Sigmoid colon (tissue), 6 donors: ENCODE measurements at regions not wholly inside any gene's neighbourhood (a gene's known extent, or its start where the extent isn't known, plus 50 kb on each side); places are given as distances from the start of the nearest gene placed in this dataset.

Source experiments
- DNase-seq: peaks from one replicate; pipeline ENCODE4 v3.0.0-alpha.2; 2019
- H3K27ac ChIP-seq, 4 donors: fragments of 200-600 bp; sonication (generic); one replicate each; pipeline ENCODE4 v1.5.1; 2016 to 2019; ENCODE audit warnings: mild to moderate bottlenecking in 1 of 4
- H3K27me3 ChIP-seq, 3 donors: fragments of 200-600 bp; sonication (generic); one replicate each; pipeline ENCODE4 v1.5.1; 2019; ENCODE audit warnings: mild to moderate bottlenecking in 1 of 3
- H3K36me3 ChIP-seq, 4 donors: fragments of 200-600 bp; sonication (generic); one replicate each; pipeline ENCODE4 v1.5.1; 2016 to 2019
- H3K4me1 ChIP-seq, 4 donors: fragments of 200-600 bp; sonication (generic); one replicate each; pipeline ENCODE4 v1.5.1; 2017 to 2019
- H3K4me3 ChIP-seq, 4 donors: fragments of 200-600 bp; sonication (generic); one replicate each; pipeline ENCODE4 v1.5.1; 2017 to 2019; ENCODE audit warnings: mild to moderate bottlenecking in 2 of 4, moderate library complexity in 1 of 4
- H3K9me3 ChIP-seq, 4 donors: fragments of 200-600 bp in 3 of 4; sonication (generic) in 3 of 4; one replicate each; pipeline versions ENCODE4 v1.5.1 to v1.6.1; 2013 to 2019
- EP300 ChIP-seq, 4 donors: sonication (generic); formaldehyde crosslinking; IDR thresholded peaks; one replicate each; pipeline ENCODE4 v1.6.1; 2017; ENCODE audit warnings: antibody characterized with exemption in 4 of 4
- POLR2A ChIP-seq, 2 donors: fragments of 450-650 bp; IDR thresholded peaks; one replicate each; pipeline ENCODE4 v1.6.1; 2016; ENCODE audit warnings: antibody characterized with exemption in 2 of 2, mild to moderate bottlenecking in 2 of 2, moderate library complexity in 2 of 2
- POLR2AphosphoS5 ChIP-seq, 4 donors: sonication (generic); formaldehyde crosslinking; IDR thresholded peaks; one replicate each; pipeline ENCODE4 v1.6.1; 2017; ENCODE audit warnings: antibody characterized with exemption in 4 of 4
- WGBS, 2 donors: extraction: QIAGEN DNeasy Blood & Tissue Kit; methylation state at CpG; one replicate each; pipeline ENCODE4 v1.1.7; 2013; 5-methylcytosine and 5-hydroxymethylcytosine counted together
- intact Hi-C: fragments of 100-400 bp; cut with DNase I; formaldehyde crosslinking; loops from one replicate; pipeline ENCODE4 v1.15.1; 2023
- TF ChIP-seq, protein P1 (sequence below), 4 experiments: fragments of 450-650 bp in 3 of 4; fragments of 200-600 bp in 1 of 4; IDR thresholded peaks; one replicate each; pipeline ENCODE4 v1.5.1; 2016 to 2019; ENCODE audit warnings: antibody characterized with exemption in 4 of 4, mild to moderate bottlenecking in 3 of 4, moderate library complexity in 2 of 4
- donor health status: healthy with polysubstance abuse.
- donor health status: healthy.

DNA sequence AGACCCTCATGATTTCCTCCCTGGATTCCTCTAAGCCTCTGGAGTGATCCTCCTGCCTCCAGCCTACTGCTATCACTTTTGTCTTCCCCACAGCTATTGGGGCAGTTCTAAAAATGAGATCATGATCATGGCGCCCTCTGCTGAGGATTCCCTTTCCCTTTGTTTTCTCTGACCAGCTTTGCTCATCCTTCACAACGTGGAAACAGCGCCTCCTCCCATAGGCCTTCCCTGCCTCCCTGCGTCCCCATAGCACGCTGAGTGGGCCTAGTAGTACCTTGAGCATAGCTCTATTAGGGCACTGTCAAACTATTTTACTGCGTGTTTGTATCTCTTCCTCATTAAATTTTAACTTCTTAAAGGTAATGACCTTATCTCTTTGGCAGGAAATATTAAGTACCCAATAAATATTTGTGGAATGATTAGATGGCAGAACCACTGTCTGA lies 207.0 kb upstream of the FANCL start:
- Histone ChIP-seq H3K9me3 (no peaks in the 10 kb centered on the region), H3K4me3 (no peak overlapping the region), H3K27ac (no peak overlapping the region), H3K4me1 (no peaks in the 10 kb centered on the region), H3K36me3 (no peaks in the 10 kb centered on the region), H3K27me3 (no peaks in the 10 kb centered on the region)
- DNase-seq, result no peak
- WGBS, 2 donors, result 12 to 27% methylated on average over 6 of the region's 6 CpGs
- TF ChIP-seq POLR2AphosphoS5 (IDR thresholded peaks at IDR 0.05) (no peak), POLR2A (IDR thresholded peaks at IDR 0.05) (no peak), EP300 (IDR thresholded peaks at IDR 0.05) (no peak)
- TF ChIP-seq, protein P1, sequence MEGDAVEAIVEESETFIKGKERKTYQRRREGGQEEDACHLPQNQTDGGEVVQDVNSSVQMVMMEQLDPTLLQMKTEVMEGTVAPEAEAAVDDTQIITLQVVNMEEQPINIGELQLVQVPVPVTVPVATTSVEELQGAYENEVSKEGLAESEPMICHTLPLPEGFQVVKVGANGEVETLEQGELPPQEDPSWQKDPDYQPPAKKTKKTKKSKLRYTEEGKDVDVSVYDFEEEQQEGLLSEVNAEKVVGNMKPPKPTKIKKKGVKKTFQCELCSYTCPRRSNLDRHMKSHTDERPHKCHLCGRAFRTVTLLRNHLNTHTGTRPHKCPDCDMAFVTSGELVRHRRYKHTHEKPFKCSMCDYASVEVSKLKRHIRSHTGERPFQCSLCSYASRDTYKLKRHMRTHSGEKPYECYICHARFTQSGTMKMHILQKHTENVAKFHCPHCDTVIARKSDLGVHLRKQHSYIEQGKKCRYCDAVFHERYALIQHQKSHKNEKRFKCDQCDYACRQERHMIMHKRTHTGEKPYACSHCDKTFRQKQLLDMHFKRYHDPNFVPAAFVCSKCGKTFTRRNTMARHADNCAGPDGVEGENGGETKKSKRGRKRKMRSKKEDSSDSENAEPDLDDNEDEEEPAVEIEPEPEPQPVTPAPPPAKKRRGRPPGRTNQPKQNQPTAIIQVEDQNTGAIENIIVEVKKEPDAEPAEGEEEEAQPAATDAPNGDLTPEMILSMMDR (IDR thresholded peaks at IDR 0.05), result no peak
- intact Hi-C loops, result no loop called here

DNA sequence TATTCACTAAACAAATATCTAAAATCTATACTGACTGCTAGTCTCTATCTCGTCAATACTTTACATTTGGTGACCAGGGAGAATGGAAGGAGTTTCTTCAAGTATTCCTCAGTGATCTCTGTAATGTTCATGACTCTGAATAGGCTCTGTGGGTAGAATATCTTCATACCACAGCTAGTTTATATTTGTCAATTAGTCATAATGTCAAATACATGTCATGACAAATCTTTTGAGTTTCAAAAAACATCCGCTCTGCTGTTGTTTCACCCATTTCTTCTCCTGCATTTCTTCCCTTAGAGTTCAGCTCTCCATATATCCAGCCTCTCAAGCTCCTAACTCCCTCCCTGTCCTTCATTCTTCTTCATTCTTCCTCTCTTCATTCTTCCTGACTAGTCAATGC lies 206.5 kb upstream of the FANCL start:
- no peaks in the 10 kb centered on the region for H3K4me1 ChIP-seq
- intact Hi-C loops, result no loop called here
- no peaks in the 10 kb centered on the region for H3K27me3 ChIP-seq
- TF ChIP-seq POLR2AphosphoS5 (IDR thresholded peaks at IDR 0.05) (no peak), EP300 (IDR thresholded peaks at IDR 0.05) (no peak), POLR2A (IDR thresholded peaks at IDR 0.05) (no peak)
- TF ChIP-seq, protein P1 (IDR thresholded peaks at IDR 0.05), result no peak
- no peak for DNase-seq
- no peak overlapping the region for H3K4me3 ChIP-seq
- H3K27ac ChIP-seq, result no peak overlapping the region
- WGBS, 2 donors, result 89 to 93% methylated on average over 2 of the region's 2 CpGs
- H3K9me3 ChIP-seq, result no peaks in the 10 kb centered on the region
- H3K36me3 ChIP-seq, result no peaks in the 10 kb centered on the region

DNA sequence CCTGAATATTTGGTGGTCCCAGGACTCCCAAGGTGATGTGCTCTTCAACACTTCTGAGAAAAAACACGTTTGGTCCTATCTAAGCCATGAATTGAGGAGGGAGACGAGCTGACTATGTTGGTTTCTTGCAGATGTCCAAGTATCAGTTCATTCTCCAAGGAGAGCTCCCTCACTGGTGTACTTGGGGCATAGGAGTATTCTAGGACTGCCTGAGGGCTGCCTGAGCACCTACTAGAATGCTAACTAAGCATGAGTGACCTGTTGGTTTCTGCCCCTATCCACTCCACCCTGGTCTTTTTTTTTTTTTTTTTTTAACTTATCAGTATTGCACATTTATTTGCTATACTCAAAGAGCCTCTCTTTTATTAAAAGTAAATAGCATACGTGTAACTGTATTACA lies 200.5 kb upstream of the FANCL start:
- Histone ChIP-seq H3K4me3 (no peak overlapping the region), H3K4me1 (no peaks in the 10 kb centered on the region), H3K27me3 (no peaks in the 10 kb centered on the region), H3K27ac (no peak overlapping the region), H3K36me3 (no peaks in the 10 kb centered on the region), H3K9me3 (no peaks in the 10 kb centered on the region)
- TF ChIP-seq, protein P1 (IDR thresholded peaks at IDR 0.05), result no peak
- TF ChIP-seq POLR2A (IDR thresholded peaks at IDR 0.05), result no peak
- no peak for TF ChIP-seq EP300 (IDR thresholded peaks at IDR 0.05)
- no peak for TF ChIP-seq POLR2AphosphoS5 (IDR thresholded peaks at IDR 0.05)
- intact Hi-C loops, result no loop called here
- 73 to 79% methylated on average over 3 of the region's 3 CpGs for WGBS, 2 donors
- DNase-seq, result no peak

DNA sequence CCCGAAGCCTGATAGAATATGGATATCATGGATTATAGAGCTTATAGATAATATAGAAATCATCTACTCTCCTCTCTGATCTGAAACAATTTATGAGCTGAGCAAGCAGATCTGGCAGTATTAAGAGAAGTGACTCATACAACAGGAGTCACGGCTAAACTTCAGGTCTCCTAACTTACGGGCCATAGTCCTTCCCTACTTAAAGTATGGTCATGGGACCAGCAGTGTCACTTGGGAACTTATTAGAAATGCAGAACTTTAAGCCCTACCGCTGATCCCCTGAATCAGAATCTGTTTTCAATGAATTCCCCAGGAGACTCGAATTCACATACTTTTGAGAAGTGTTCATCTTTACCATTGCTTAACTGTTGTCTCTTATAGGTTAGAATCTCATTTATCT lies 195.7 kb upstream of the FANCL start:
- 91 to 92% methylated on average over 5 of the region's 5 CpGs for WGBS, 2 donors
- intact Hi-C loops, result no loop called here
- Histone ChIP-seq H3K4me3 (no peak overlapping the region), H3K27ac (no peak overlapping the region), H3K9me3 (no peaks in the 10 kb centered on the region), H3K36me3 (no peaks in the 10 kb centered on the region), H3K27me3 (no peaks in the 10 kb centered on the region), H3K4me1 (no peaks in the 10 kb centered on the region)
- no peak for DNase-seq
- no peak for TF ChIP-seq POLR2A (IDR thresholded peaks at IDR 0.05)
- TF ChIP-seq EP300 (IDR thresholded peaks at IDR 0.05), result no peak
- TF ChIP-seq, protein P1 (IDR thresholded peaks at IDR 0.05), result no peak
- no peak for TF ChIP-seq POLR2AphosphoS5 (IDR thresholded peaks at IDR 0.05)

DNA sequence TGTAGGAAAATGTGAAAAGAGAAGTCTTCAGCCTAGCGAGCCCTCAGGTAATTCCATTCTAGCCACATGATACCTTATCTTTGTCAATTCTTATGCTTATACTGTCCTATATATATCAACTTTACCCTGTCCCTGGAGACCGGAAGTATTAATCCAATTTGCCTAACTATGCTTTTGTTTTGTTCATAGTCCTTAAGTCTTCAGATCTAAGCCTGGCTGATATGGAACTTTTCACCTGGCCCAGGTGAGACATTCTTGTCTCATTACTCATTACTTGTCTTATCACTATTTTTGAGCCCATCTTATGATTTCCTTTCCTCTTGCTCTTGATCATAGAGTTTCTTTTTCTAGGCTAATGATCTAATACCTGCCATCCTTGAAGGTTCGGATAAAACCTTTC lies 194.1 kb upstream of the FANCL start:
- Histone ChIP-seq H3K4me1 (no peaks in the 10 kb centered on the region), H3K27me3 (no peaks in the 10 kb centered on the region), H3K36me3 (no peaks in the 10 kb centered on the region), H3K9me3 (no peaks in the 10 kb centered on the region), H3K27ac (no peak overlapping the region), H3K4me3 (no peak overlapping the region)
- intact Hi-C loops, result no loop called here
- no peak for DNase-seq
- 60 to 94% methylated on average over 3 of the region's 3 CpGs for WGBS, 2 donors
- TF ChIP-seq POLR2A (IDR thresholded peaks at IDR 0.05) (no peak), POLR2AphosphoS5 (IDR thresholded peaks at IDR 0.05) (no peak), EP300 (IDR thresholded peaks at IDR 0.05) (no peak)
- TF ChIP-seq, protein P1 (IDR thresholded peaks at IDR 0.05), result no peak
